ENCODE measurements at regions not wholly inside any gene's neighbourhood (a gene's known extent, or its start where the extent isn't known, plus 50 kb on each side); places are given as distances from the start of the nearest gene placed in this dataset.

GRCh38 chr2:63723709-63724108 lies 118.0 kb upstream of the UGP2 start:
- no peak for TF ChIP-seq POLR2A (IDR thresholded peaks at IDR 0.05)
- TF ChIP-seq CTCF (IDR thresholded peaks at IDR 0.05): no peak
